NB4 (cell line): ENCODE measurements at regions not wholly inside any gene's neighbourhood (a gene's known extent, or its start where the extent isn't known, plus 50 kb on each side); places are given as distances from the start of the nearest gene placed in this dataset.
"Not testable (repeated sequence)": the region's sequence is repeated elsewhere in the genome, so short reads cannot be mapped to it uniquely, and the experiment has no call there.

Source experiments
- DNase-seq: peaks from one replicate; pipeline ENCODE4 v3.0.0; 2010; ENCODE audit warnings: low read depth
- H3K4me3 ChIP-seq: one replicate; pipeline ENCODE4 v1.5.1; 2011; ENCODE audit warnings: mild to moderate bottlenecking, low read depth, low read length, moderate library complexity
- MYC ChIP-seq: IDR thresholded peaks from 2 replicates; pipeline ENCODE4 v1.6.1; 2011; ENCODE audit warnings: low read depth, low read length
- POLR2A ChIP-seq: IDR thresholded peaks from 2 replicates; pipeline ENCODE4 v1.6.1; 2011; ENCODE audit warnings: mild to moderate bottlenecking; ENCODE audit not compliant: insufficient read length; ENCODE audit errors: extremely low read depth
- TF ChIP-seq, protein P1 (sequence below): IDR thresholded peaks from one replicate; pipeline ENCODE4 v1.5.1; 2012; ENCODE audit warnings: low read depth, low read length
- TF ChIP-seq, protein P2 (sequence below): IDR thresholded peaks from 2 replicates; pipeline ENCODE4 v1.6.1; 2011; ENCODE audit warnings: low read depth, low read length

DNA sequence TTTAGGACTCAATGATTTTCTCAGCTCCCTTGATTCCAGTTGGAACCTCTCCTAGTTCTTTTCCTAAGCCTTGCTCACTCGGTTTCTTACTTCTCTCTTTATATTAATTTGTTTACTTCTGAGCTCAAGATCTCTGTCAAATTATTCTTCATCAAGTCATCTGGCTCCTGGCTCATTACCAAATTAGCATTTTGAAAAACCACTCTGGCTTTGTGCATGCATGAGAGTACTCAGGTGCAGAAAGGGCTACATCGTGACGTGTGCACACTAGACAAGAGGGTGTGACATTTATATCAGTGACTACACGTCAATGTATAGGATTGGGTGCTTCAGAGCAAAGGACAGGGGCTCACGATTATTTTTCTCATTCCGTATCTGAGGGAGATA is 645.7 kb upstream of the DPP6 start:
- DNase-seq: no peak
- no peak overlapping the region for H3K4me3 ChIP-seq
- TF ChIP-seq POLR2A: no peak
- no peak for TF ChIP-seq MYC
- TF ChIP-seq, protein P1, sequence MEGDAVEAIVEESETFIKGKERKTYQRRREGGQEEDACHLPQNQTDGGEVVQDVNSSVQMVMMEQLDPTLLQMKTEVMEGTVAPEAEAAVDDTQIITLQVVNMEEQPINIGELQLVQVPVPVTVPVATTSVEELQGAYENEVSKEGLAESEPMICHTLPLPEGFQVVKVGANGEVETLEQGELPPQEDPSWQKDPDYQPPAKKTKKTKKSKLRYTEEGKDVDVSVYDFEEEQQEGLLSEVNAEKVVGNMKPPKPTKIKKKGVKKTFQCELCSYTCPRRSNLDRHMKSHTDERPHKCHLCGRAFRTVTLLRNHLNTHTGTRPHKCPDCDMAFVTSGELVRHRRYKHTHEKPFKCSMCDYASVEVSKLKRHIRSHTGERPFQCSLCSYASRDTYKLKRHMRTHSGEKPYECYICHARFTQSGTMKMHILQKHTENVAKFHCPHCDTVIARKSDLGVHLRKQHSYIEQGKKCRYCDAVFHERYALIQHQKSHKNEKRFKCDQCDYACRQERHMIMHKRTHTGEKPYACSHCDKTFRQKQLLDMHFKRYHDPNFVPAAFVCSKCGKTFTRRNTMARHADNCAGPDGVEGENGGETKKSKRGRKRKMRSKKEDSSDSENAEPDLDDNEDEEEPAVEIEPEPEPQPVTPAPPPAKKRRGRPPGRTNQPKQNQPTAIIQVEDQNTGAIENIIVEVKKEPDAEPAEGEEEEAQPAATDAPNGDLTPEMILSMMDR: no peak
- TF ChIP-seq, protein P2, sequence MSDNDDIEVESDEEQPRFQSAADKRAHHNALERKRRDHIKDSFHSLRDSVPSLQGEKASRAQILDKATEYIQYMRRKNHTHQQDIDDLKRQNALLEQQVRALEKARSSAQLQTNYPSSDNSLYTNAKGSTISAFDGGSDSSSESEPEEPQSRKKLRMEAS: no peak

GRCh38 chr7:153407291-153408046 is 644.7 kb upstream of the DPP6 start:
- H3K4me3 ChIP-seq: no peak overlapping the region
- TF ChIP-seq POLR2A: no peak
- TF ChIP-seq, protein P1: no peak
- no peak for TF ChIP-seq MYC
- TF ChIP-seq, protein P2: no peak
- no peak for DNase-seq

DNA sequence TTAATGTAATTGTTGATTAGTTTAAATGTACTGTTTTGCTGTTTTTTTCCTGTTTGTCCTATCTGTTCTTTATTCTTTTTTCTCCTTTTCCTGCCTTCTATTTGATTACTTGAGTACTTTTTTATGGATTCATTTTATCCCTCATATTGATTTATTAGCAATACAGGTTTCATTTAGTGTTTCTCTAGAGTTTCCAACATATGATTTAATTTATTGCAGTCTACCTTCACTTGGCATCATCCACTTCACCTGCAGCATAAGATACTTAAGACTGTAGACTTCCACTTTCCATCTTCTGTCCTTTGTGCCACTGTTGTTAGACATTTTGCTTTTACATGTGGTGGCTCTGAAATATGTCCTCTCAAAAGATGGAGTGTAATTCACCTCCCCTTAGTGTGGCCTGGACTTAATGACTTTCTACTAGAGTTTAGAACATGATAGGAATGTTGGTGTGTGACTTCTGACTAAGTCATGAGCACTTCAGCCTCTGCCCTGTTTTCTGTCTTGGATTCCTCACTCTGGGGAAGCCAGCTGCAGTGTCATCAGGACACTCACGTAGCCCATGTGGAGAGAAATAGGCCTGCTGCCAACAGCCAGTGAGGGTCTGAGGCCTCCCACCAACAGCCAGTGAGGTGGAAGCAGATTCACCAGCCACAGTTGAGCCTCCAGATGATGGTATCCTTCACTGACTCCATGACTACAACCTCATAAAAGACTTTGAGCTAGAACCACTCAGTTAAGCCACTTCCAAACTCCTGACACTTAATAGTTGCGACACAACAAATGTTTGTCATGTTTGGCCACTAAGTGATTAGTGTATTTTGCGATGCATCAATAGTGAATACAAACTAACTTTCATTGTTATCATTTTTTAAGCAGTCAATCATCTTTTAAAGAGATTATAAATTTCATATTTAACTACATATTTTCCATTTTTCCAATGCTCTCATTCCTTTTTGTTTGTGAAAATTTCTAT is 643.5 kb upstream of the DPP6 start:
- H3K4me3 ChIP-seq: no peak overlapping the region
- TF ChIP-seq, protein P1: no peak
- TF ChIP-seq POLR2A: no peak
- TF ChIP-seq, protein P2: no peak
- no peak for TF ChIP-seq MYC

DNA sequence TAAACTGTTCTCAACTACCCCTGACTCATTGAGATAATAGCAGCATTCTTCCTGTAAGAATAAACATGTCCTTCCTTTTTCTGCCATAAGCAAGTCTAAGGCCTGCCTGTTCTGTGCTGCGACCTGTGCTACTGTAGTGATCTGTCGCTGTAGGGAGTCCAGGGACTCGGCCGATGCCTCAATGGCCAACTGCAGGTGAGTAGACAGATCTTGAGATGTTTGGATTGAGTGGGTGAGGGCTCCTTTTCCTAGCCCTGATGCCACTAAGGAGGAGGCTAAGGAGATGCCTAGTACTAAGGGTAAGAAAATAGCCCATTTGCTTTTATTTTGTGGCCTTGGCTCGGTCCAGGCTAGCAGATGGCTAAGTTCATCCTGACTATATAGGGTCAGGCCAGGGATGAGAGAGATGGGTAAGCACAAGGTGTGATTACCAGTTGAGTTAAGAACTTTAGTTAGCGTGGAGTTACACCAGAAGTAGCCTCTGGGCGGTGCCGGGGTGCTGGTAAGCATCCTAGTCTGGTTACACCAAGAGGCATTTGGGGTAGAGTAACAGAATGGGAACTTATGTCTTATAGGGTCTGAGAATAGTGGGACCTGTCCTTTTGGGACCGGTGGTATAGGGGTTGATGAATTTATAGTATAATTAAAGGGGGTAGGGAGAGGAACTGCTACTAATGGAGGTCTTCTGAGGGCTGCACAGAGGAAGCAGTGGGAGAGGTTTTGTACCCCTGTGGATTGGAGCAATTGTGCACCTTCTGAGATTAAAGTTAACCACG is 642.4 kb upstream of the DPP6 start:
- H3K4me3 ChIP-seq, DNase-seq: not testable (repeated sequence)

More for the DNA sequence above, 643.5 kb upstream of the DPP6 start:
- DNase-seq: no peak

- not testable (repeated sequence) for DNase-seq, H3K4me3 ChIP-seq
Observed at GRCh38 chr7:153410997-153411642, 641.1 kb upstream of the DPP6 start.

DNA sequence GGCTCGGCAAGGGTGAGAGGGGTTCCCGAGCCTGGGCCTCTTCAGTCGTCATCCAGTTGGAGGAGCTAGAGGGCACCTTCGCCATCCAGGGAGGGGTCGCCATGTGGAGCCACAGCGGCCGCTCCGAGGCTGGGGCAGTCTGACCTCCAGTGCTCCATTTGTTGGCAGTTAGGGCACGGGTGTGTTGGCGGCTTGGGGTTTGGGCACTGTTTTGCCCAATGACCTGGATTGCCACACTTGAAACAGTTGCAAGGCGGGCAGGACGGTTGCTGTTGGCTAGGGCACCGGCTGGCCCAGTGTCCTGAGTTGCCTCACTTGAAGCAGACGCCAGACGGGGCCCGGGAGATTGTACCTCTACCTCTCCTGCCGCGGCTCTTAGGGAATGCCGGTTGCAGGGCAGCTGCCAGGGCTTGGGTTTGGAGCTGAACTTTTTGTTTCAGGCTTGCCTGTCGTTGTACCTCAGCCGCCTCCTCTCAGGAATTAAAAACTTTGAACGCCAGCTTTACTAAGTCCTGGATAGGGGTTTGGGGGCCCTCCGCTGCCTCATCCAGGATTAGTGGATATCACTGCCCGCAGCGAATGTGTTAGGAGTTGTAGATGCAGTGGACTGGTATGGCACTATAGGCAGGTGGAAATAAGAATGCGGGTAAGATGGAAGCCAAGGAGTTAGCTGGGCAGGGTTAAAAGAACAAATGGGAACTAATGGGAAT is 639.9 kb upstream of the DPP6 start:
- DNase-seq, H3K4me3 ChIP-seq: not testable (repeated sequence)

- DNase-seq, H3K4me3 ChIP-seq: not testable (repeated sequence)
Observed at GRCh38 chr7:153412824-153413198, 639.4 kb upstream of the DPP6 start.
